SK-N-SH (cell line): ENCODE measurements at regions not wholly inside any gene's neighbourhood (a gene's known extent, or its start where the extent isn't known, plus 50 kb on each side); places are given as distances from the start of the nearest gene placed in this dataset.

Experiments used
- CTCF ChIA-PET: fragments of 300-600, 350-600 bp; formaldehyde crosslinking; extraction: SDS; loops from one replicate; lab custom pipeline; 2021; lab: Yijun Ruan, JAX
- POLR2A ChIA-PET: fragments of 350-600 bp; sonication (Branson Sonifier 250); formaldehyde crosslinking; extraction: SDS; loops from one replicate; lab custom pipeline; 2020; ENCODE audit warnings: antibody characterized with exemption, inconsistent platforms; lab: Yijun Ruan, JAX
- DNase-seq: peaks from one replicate; pipeline ENCODE4 v3.0.0; 2012
- H2AFZ ChIP-seq: fragments of 200-600 bp; sonication (generic); 2 replicates; pipeline ENCODE4 v1.8.1; 2016; ENCODE audit warnings: antibody characterized with exemption, mild to moderate bottlenecking, low read depth
- H3F3A ChIP-seq: fragments of 200-600 bp; sonication (generic); replicated peaks from 2 replicates; pipeline ENCODE3; 2016; ENCODE audit warnings: antibody characterized with exemption, mild to moderate bottlenecking; ENCODE audit not compliant: insufficient read depth
- H3K27ac ChIP-seq, 2 experiments: fragments of 200-500 bp in 1 of 2; fragments of 200-600 bp in 1 of 2; sonication (Bioruptor generic) in 1 of 2; sonication (generic), shearing (Covaris generic) in 1 of 2; 2 replicates each; pipeline versions ENCODE4 v1.5.1 to v1.6.1; 2014 to 2016; ENCODE audit warnings: low read depth in 2 of 2, inconsistent platforms in 1 of 2, low read length in 1 of 2, mild to moderate bottlenecking in 1 of 2, mixed read lengths in 1 of 2
- H3K27me3 ChIP-seq: fragments of 200-600 bp; sonication (generic), shearing (Covaris generic); 2 replicates; pipeline ENCODE4 v1.6.1; 2016; ENCODE audit warnings: mixed run types; ENCODE audit not compliant: insufficient read depth
- H3K36me3 ChIP-seq, 2 experiments: fragments of 200-500 bp in 1 of 2; fragments of 200-600 bp in 1 of 2; sonication (Bioruptor generic) in 1 of 2; sonication (generic) in 1 of 2; replicated peaks in 1 of 2; 2 replicates each; pipeline versions ENCODE3 to v1.5.1; 2014 to 2016; ENCODE audit warnings: low read length in 1 of 2, mild to moderate bottlenecking in 1 of 2; ENCODE audit not compliant: insufficient read depth in 2 of 2, control insufficient read depth in 1 of 2
- H3K4me1 ChIP-seq, 2 experiments: fragments of 200-500 bp in 1 of 2; fragments of 200-600 bp in 1 of 2; sonication (Bioruptor generic) in 1 of 2; sonication (generic), shearing (Covaris generic) in 1 of 2; 2 replicates each; pipeline versions ENCODE4 v1.5.1 to v1.6.1; 2014 to 2016; ENCODE audit warnings: low read depth in 1 of 2, low read length in 1 of 2, mixed run types in 1 of 2; ENCODE audit not compliant: insufficient read depth in 2 of 2, control insufficient read depth in 1 of 2
- H3K4me2 ChIP-seq: fragments of 200-600 bp; sonication (generic), shearing (Covaris generic); 2 replicates; pipeline ENCODE4 v1.6.1; 2017; ENCODE audit warnings: mixed run types
- H3K4me3 ChIP-seq, 2 experiments: fragments of 200-500 bp in 1 of 2; fragments of 200-600 bp in 1 of 2; sonication (Bioruptor generic) in 1 of 2; sonication (generic), shearing (Covaris generic) in 1 of 2; 2 replicates each; pipeline versions ENCODE4 v1.5.1 to v1.8.1; 2014 to 2016; ENCODE audit warnings: low read depth in 2 of 2, inconsistent platforms in 1 of 2, low read length in 1 of 2, mild to moderate bottlenecking in 1 of 2, mixed read lengths in 1 of 2, moderate library complexity in 1 of 2
- H3K79me2 ChIP-seq: fragments of 200-600 bp; sonication (generic); 2 replicates; pipeline ENCODE4 v1.8.1; 2017; ENCODE audit warnings: mild to moderate bottlenecking; ENCODE audit not compliant: insufficient read depth
- H3K9ac ChIP-seq: fragments of 200-600 bp; sonication (generic); 2 replicates; pipeline ENCODE4 v1.6.1; 2017; ENCODE audit warnings: mixed run types
- H3K9me2 ChIP-seq: fragments of 200-600 bp; sonication (generic); 2 replicates; pipeline ENCODE4 v1.6.1; 2017; ENCODE audit warnings: mixed run types
- H3K9me3 ChIP-seq: fragments of 200-600 bp; sonication (generic); 2 replicates; pipeline ENCODE4 v1.6.1; 2017; ENCODE audit warnings: mixed run types, mild to moderate bottlenecking, moderate library complexity
- H4K20me1 ChIP-seq: fragments of 200-600 bp; sonication (generic); 2 replicates; pipeline ENCODE4 v1.6.1; 2017; ENCODE audit warnings: mild to moderate bottlenecking, mixed run types; ENCODE audit not compliant: insufficient read depth
- CTCF ChIP-seq: fragments of 200-600 bp; sonication (generic); IDR thresholded peaks from 2 replicates; pipeline ENCODE4 v1.6.1; 2017; ENCODE audit warnings: antibody characterized with exemption, mild to moderate bottlenecking, moderate library complexity
- EZH2phosphoT487 ChIP-seq: fragments of 200-600 bp; sonication (generic); IDR thresholded peaks from 2 replicates; pipeline ENCODE4 v1.6.1; 2017; ENCODE audit warnings: low read depth, mixed run types, mild to moderate bottlenecking, antibody characterized with exemption, moderate library complexity, borderline replicate concordance
- JUND ChIP-seq: IDR thresholded peaks from 2 replicates; pipeline ENCODE4 v1.4.0; 2012
- MAX ChIP-seq: IDR thresholded peaks from 2 replicates; pipeline ENCODE4 v1.4.0; 2012; ENCODE audit warnings: low read depth
- MEF2A ChIP-seq: IDR thresholded peaks from 2 replicates; pipeline ENCODE4 v1.4.0; 2012; ENCODE audit warnings: low read depth, borderline replicate concordance
- MXI1 ChIP-seq: IDR thresholded peaks from 2 replicates; pipeline ENCODE4 v1.6.1; 2012; ENCODE audit warnings: mild to moderate bottlenecking, low read depth, low read length, improper control_type of control experiment
- RFX5 ChIP-seq: IDR thresholded peaks from 2 replicates; pipeline ENCODE4 v1.6.1; 2012; ENCODE audit warnings: mild to moderate bottlenecking, improper control_type of control experiment, low read length
- RXRA ChIP-seq: IDR thresholded peaks from 2 replicates; pipeline ENCODE4 v1.4.0; 2012; ENCODE audit warnings: low read depth, mild to moderate bottlenecking, borderline replicate concordance
- SMC3 ChIP-seq: IDR thresholded peaks from 2 replicates; pipeline ENCODE4 v1.6.1; 2012; ENCODE audit warnings: low read depth, low read length, improper control_type of control experiment
- TEAD4 ChIP-seq: IDR thresholded peaks from 2 replicates; pipeline ENCODE4 v1.4.0; 2012; ENCODE audit warnings: mild to moderate bottlenecking, borderline replicate concordance; ENCODE audit not compliant: insufficient read depth
- USF1 ChIP-seq: IDR thresholded peaks from 2 replicates; pipeline ENCODE4 v1.4.0; 2012; ENCODE audit warnings: low read depth, borderline replicate concordance
- USF2 ChIP-seq: fragments of 150-350 bp; IDR thresholded peaks from 2 replicates; pipeline ENCODE4 v1.6.1; 2017; ENCODE audit warnings: antibody characterized with exemption, low read length, low read depth, borderline replicate concordance
- WGBS: methylation state at CpG from one replicate; pipeline ENCODE4 v1.1.6; 2017; ENCODE audit warnings: low lambda C conversion rate; 5-methylcytosine and 5-hydroxymethylcytosine counted together

- Histone ChIP-seq H3K9me3 (no peaks in the 10 kb centered on the region), H3K4me1 (no peaks in the 10 kb centered on the region), H3K4me2 (no peak overlapping the region), H4K20me1 (no peaks in the 10 kb centered on the region), H2AFZ (no peak overlapping the region), H3K27me3 (no peaks in the 10 kb centered on the region)
- no peak for DNase-seq
- WGBS, result 41% methylated on average over 2 of the region's 2 CpGs
- no peak for TF ChIP-seq JUND
- TF ChIP-seq SMC3, result no peak
- TF ChIP-seq MXI1, result no peak
- TF ChIP-seq MAX, result no peak
- TF ChIP-seq RFX5, result no peak
- no peak for TF ChIP-seq RXRA
- TF ChIP-seq USF2, result no peak
- TF ChIP-seq TEAD4, result no peak
- TF ChIP-seq EZH2phosphoT487, result no peak
- TF ChIP-seq MEF2A, result no peak
- TF ChIP-seq USF1, result no peak
- TF ChIP-seq, all 33 proteins: peak for 0
- H3K36me3 ChIP-seq, result no peaks in the 10 kb centered on the region
- no peaks in the 10 kb centered on the region for H3K79me2 ChIP-seq
- CTCF ChIA-PET, result interaction anchor here (2.7 kb wide), 1 partner anchor 18 kb away, joined by 9 read pairs; no protein-coding TSS in a partner anchor
- no peaks in the 10 kb centered on the region for H3F3A ChIP-seq
- H3K27ac ChIP-seq, result no peak overlapping the region
- no peaks in the 10 kb centered on the region for H3K9me2 ChIP-seq
- no peak overlapping the region for H3K9ac ChIP-seq
- no peak overlapping the region for H3K4me3 ChIP-seq
- POLR2A ChIA-PET, result no interaction called here
Measured at GRCh38 chr1:60681095-60681860, 401.1 kb upstream of the NFIA start.

- no peak for DNase-seq
- POLR2A ChIA-PET, result no interaction called here
Measured at GRCh38 chr1:60679524-60680375, 402.6 kb upstream of the NFIA start.

More at GRCh38 chr1:60679524-60680375, 402.6 kb upstream of the NFIA start:
- Histone ChIP-seq H4K20me1 (no peaks in the 10 kb centered on the region), H3K36me3 (no peaks in the 10 kb centered on the region), H3K79me2 (no peaks in the 10 kb centered on the region), H3K4me2 (no peak overlapping the region), H3K9me2 (no peaks in the 10 kb centered on the region), H3K4me1 (no peaks in the 10 kb centered on the region; a peak in 1 of 4 replicates), H3K9ac (no peak overlapping the region), H3K27ac (no peak overlapping the region), H3K27me3 (no peaks in the 10 kb centered on the region), H3K4me3 (no peak overlapping the region), H3F3A (no peaks in the 10 kb centered on the region), H2AFZ (no peak overlapping the region), H3K9me3 (no peaks in the 10 kb centered on the region)
- 38% methylated on average over 7 of the region's 7 CpGs for WGBS
- CTCF ChIA-PET, result interaction anchor here (1.6 to 2.7 kb wide), 2 partner anchors 16 to 398 kb away, joined by 5 to 9 read pairs; no protein-coding TSS in a partner anchor
- no peak for TF ChIP-seq TEAD4
- no peak for TF ChIP-seq CTCF
